Type B pancreatic cell (in vitro differentiated cells): ENCODE measurements at regions not wholly inside any gene's neighbourhood (a gene's known extent, or its start where the extent isn't known, plus 50 kb on each side); places are given as distances from the start of the nearest gene placed in this dataset.

Experiments
- DNase-seq: peaks from one replicate; pipeline ENCODE4 v3.0.0; 2021; ENCODE audit warnings: mixed read lengths; ENCODE audit not compliant: unreplicated experiment; ENCODE audit errors: extremely low spot score
- H3K27ac Mint-ChIP-seq: 2 replicates; pipeline ENCODE4 v1.8.0; 2021; ENCODE audit warnings: mild to moderate bottlenecking, mixed read lengths
- H3K27me3 Mint-ChIP-seq: 2 replicates; pipeline ENCODE4 v1.8.0; 2021; ENCODE audit warnings: mixed read lengths
- H3K36me3 Mint-ChIP-seq: 2 replicates; pipeline ENCODE4 v1.8.0; 2021; ENCODE audit warnings: mixed read lengths
- H3K4me1 Mint-ChIP-seq: one replicate; pipeline ENCODE4 v1.8.0; 2021; ENCODE audit warnings: mixed read lengths; ENCODE audit not compliant: unreplicated experiment
- H3K4me3 Mint-ChIP-seq: 2 replicates; pipeline ENCODE4 v1.8.0; 2021; ENCODE audit warnings: mild to moderate bottlenecking, mixed read lengths
- H3K9me3 Mint-ChIP-seq: 2 replicates; pipeline ENCODE4 v1.8.0; 2021; ENCODE audit warnings: mixed read lengths
- TF ChIP-seq, protein P1 (sequence below): fragments of 200-600 bp; sonication (generic); conservative IDR thresholded peaks from 2 replicates; pipeline ENCODE4 v1.5.0; 2021; ENCODE audit warnings: antibody characterized with exemption, mild to moderate bottlenecking

DNA sequence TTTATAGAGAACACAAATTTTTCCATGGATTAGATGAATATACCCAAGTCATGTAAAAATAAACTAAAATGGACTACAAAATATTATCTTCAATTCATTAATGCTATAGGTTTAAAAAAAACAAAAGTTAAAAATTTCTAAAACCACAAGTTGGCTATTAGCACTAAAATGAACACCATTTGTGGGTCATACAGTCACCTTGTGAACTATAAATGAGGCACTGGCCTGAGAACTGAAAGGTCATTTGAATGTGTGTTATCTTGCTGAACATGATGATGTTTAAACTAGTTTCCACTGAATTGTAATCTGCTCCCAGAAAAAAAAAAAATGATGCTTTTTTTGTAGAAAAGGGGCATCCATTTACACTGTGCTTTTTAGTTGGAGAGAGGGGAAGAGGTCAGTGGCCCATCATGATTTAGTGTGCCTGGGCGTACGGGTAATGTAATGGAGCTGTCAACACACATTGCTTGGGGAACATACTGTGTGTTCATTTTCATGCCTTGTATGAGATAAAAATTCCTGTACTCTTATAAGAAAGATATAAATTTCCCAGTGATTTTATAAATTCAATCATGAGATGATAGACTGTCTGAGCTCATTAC, 96.6 kb upstream of the FKBP1C start:
- TF ChIP-seq, protein P1, sequence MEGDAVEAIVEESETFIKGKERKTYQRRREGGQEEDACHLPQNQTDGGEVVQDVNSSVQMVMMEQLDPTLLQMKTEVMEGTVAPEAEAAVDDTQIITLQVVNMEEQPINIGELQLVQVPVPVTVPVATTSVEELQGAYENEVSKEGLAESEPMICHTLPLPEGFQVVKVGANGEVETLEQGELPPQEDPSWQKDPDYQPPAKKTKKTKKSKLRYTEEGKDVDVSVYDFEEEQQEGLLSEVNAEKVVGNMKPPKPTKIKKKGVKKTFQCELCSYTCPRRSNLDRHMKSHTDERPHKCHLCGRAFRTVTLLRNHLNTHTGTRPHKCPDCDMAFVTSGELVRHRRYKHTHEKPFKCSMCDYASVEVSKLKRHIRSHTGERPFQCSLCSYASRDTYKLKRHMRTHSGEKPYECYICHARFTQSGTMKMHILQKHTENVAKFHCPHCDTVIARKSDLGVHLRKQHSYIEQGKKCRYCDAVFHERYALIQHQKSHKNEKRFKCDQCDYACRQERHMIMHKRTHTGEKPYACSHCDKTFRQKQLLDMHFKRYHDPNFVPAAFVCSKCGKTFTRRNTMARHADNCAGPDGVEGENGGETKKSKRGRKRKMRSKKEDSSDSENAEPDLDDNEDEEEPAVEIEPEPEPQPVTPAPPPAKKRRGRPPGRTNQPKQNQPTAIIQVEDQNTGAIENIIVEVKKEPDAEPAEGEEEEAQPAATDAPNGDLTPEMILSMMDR: no peak
- no peak overlapping the region for H3K4me3 Mint-ChIP-seq
- no peak overlapping the region for H3K27ac Mint-ChIP-seq
- H3K9me3 Mint-ChIP-seq: no peaks in the 10 kb centered on the region
- DNase-seq: no peak
- H3K27me3 Mint-ChIP-seq: no peaks in the 10 kb centered on the region
- H3K4me1 Mint-ChIP-seq: no peaks in the 10 kb centered on the region
- H3K36me3 Mint-ChIP-seq: no peaks in the 10 kb centered on the region

DNA sequence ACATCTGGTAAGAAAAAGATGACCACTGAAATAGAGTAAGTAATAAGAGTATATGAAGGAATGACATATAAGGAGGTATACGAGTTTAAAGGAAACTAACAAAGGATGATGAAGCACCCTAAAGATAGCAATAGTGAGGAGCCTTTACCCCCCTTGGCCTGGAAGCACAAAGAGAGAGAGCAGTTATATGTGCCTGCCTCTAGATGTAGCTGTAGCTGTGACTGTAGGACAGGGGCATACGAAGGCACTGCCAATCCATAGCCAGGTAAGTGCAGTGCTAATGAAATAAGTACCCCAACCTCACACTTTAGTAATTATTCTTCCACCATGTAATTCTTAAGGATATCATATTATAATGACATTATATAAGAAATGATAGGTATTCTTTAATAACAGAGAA, 90.1 kb upstream of the FKBP1C start:
- Mint-ChIP-seq H3K4me3 (no peak overlapping the region), H3K36me3 (no peaks in the 10 kb centered on the region), H3K27ac (no peak overlapping the region), H3K4me1 (no peaks in the 10 kb centered on the region), H3K9me3 (no peaks in the 10 kb centered on the region), H3K27me3 (no peaks in the 10 kb centered on the region)
- TF ChIP-seq, protein P1: no peak
- no peak for DNase-seq

DNA sequence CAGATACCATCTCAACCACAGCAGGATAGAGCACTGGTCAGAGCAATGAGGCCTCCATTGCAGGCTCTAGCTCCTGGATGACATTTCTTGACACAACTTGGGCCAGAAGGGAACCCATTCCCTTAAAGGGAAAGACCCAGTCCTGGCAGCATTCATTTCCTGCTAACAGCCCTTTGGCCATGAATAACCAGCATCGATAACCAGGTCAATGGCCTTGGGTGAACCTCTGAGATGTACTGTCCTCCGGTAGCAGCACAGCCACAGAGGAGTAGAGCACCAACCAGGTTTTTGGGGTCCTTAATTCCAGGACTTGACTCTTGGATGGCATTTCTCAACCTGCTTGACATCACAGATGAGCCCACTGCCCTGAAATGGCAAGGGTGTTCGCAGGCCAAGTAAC, 71.2 kb upstream of the FKBP1C start:
- no peak for DNase-seq
- H3K4me3 Mint-ChIP-seq: no peak overlapping the region
- TF ChIP-seq, protein P1: no peak
- peaks cover 3% of the 10 kb centered on the region for H3K9me3 Mint-ChIP-seq
- H3K27me3 Mint-ChIP-seq: no peaks in the 10 kb centered on the region
- no peaks in the 10 kb centered on the region for H3K4me1 Mint-ChIP-seq
- no peak overlapping the region for H3K27ac Mint-ChIP-seq
- H3K36me3 Mint-ChIP-seq: no peaks in the 10 kb centered on the region

DNA sequence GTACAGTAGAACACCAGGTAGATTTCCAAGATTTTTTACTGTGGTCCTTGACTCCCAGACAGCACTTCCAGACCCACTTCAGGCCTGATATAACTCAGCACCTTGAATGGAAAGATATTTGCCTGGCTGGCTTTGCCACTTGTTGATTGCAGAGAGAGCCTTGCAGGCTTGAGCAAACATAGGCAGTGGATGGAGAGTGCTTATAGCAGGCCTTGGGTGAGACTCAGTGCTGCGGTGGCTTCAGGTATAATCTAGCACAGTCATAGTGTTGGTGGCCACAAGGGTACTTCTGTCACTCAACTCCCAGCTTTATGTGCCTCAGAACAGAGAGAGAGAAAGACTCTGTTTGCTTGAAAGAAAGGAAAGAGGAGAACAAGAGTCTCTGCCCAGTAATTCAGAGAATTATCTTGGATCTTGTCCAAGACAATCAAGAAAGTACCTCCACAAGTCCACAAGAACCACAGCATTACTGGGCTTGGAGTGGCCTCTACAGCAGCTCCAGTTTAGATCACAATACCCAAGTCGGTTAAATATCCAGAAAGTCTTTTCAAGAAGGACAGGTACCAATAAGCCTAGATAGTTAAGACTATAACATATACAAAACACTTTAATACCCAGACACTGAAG, 70.5 kb upstream of the FKBP1C start:
- Mint-ChIP-seq H3K4me3 (no peak overlapping the region), H3K36me3 (no peaks in the 10 kb centered on the region), H3K9me3 (peaks cover 3% of the 10 kb centered on the region), H3K27ac (no peak overlapping the region), H3K4me1 (no peaks in the 10 kb centered on the region), H3K27me3 (no peaks in the 10 kb centered on the region)
- TF ChIP-seq, protein P1: no peak
- DNase-seq: no peak

DNA sequence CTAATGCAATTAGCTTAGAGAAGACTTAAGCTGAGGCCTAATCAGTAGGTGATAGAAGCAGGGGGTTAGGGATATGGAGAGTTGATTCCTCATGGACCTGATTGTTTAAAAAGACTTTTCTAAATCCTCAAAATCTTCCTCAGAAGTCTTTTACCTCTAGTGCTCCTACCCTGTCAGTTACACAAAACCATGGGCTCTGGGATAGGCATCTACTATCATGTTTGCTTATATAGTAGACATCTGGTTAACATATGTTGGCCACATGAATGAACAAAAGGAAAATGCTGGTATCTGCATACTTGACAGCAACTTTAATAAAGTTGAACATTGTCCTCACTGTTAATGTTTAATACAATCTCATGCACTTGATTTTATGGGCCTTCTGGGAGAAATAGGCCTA, 61.5 kb upstream of the FKBP1C start:
- Mint-ChIP-seq H3K27ac (no peak overlapping the region), H3K4me3 (no peak overlapping the region), H3K36me3 (no peaks in the 10 kb centered on the region), H3K27me3 (no peaks in the 10 kb centered on the region), H3K9me3 (no peaks in the 10 kb centered on the region), H3K4me1 (no peaks in the 10 kb centered on the region)
- DNase-seq: no peak
- TF ChIP-seq, protein P1: no peak
